GM23338 (cell line): ENCODE measurements at regions not wholly inside any gene's neighbourhood (a gene's known extent, or its start where the extent isn't known, plus 50 kb on each side); places are given as distances from the start of the nearest gene placed in this dataset.

ENCODE experiments used
- ATAC-seq: fragments of 200-7000 bp; cut with Tn5 transposase; 3 replicates; pipeline ENCODE4 v1.9.1; 2020
- DNase-seq: peaks from one replicate; pipeline ENCODE4 v3.0.0-alpha.2; 2015; ENCODE audit warnings: low spot score
- H2AFZ ChIP-seq: fragments of 200-600 bp; sonication (generic); 2 replicates; pipeline ENCODE4 v1.8.0; 2016; ENCODE audit warnings: antibody characterized with exemption, mild to moderate bottlenecking, moderate library complexity
- H3F3A ChIP-seq: fragments of 200-600 bp; sonication (generic); replicated peaks from 2 replicates; pipeline ENCODE4 v1.8.0; 2017; ENCODE audit warnings: antibody characterized with exemption, mixed run types, low read depth
- H3K27ac ChIP-seq: fragments of 200-600 bp; sonication (generic); 2 replicates; pipeline ENCODE4 v1.6.1; 2016; ENCODE audit warnings: low read depth
- H3K27me3 ChIP-seq: fragments of 200-600 bp; sonication (generic); 2 replicates; pipeline ENCODE4 v1.8.0; 2016; ENCODE audit warnings: mild to moderate bottlenecking, mixed run types, moderate library complexity; ENCODE audit not compliant: insufficient read depth
- H3K36me3 ChIP-seq: fragments of 200-600 bp; sonication (generic); 2 replicates; pipeline ENCODE4 v1.8.0; 2016; ENCODE audit warnings: mild to moderate bottlenecking; ENCODE audit not compliant: insufficient read depth
- H3K4me1 ChIP-seq: fragments of 200-600 bp; sonication (generic); 2 replicates; pipeline ENCODE4 v1.8.0; 2016; ENCODE audit warnings: mild to moderate bottlenecking, moderate library complexity; ENCODE audit not compliant: insufficient read depth
- H3K4me2 ChIP-seq: fragments of 200-600 bp; sonication (generic); 2 replicates; pipeline ENCODE4 v1.7.1; 2017; ENCODE audit warnings: mixed run types
- H3K4me3 ChIP-seq: fragments of 200-600 bp; sonication (generic); 2 replicates; pipeline ENCODE4 v1.6.1; 2016; ENCODE audit warnings: mixed run types
- H3K79me2 ChIP-seq: fragments of 200-600 bp; sonication (generic); replicated peaks from 2 replicates; pipeline ENCODE4 v1.8.0; 2017; ENCODE audit warnings: mild to moderate bottlenecking; ENCODE audit not compliant: insufficient read depth
- H3K9me2 ChIP-seq: fragments of 200-600 bp; sonication (generic); 2 replicates; pipeline ENCODE4 v1.8.0; 2017; ENCODE audit not compliant: insufficient read depth
- H4K20me1 ChIP-seq: fragments of 200-600 bp; sonication (generic); replicated peaks from 2 replicates; pipeline ENCODE4 v1.8.0; 2017; ENCODE audit warnings: mild to moderate bottlenecking; ENCODE audit not compliant: insufficient read depth
- H3K27ac Mint-ChIP-seq: 2 replicates; pipeline ENCODE4 v1.8.0; 2020; ENCODE audit warnings: inconsistent platforms, mild to moderate bottlenecking, moderate library complexity, mixed read lengths
- H3K27me3 Mint-ChIP-seq: 3 replicates; pipeline ENCODE4 v1.8.0; 2022; ENCODE audit warnings: low read depth, mild to moderate bottlenecking, moderate library complexity, mixed read lengths, inconsistent platforms; ENCODE audit not compliant: insufficient read depth, poor library complexity
- H3K36me3 Mint-ChIP-seq: 3 replicates; pipeline ENCODE4 v1.8.0; 2021; ENCODE audit warnings: low read depth, mild to moderate bottlenecking, inconsistent platforms, moderate library complexity, mixed read lengths
- H3K4me1 Mint-ChIP-seq: 3 replicates; pipeline ENCODE4 v1.8.0; 2020; ENCODE audit warnings: mild to moderate bottlenecking, inconsistent platforms, mixed read lengths
- H3K4me3 Mint-ChIP-seq: 3 replicates; pipeline ENCODE4 v1.8.0; 2021; ENCODE audit warnings: moderate library complexity, mild to moderate bottlenecking, inconsistent platforms, mixed read lengths
- H3K9me3 Mint-ChIP-seq: 3 replicates; pipeline ENCODE4 v1.8.0; 2020; ENCODE audit warnings: moderate library complexity, mild to moderate bottlenecking, inconsistent platforms, mixed read lengths
- EZH2 ChIP-seq: fragments of 200-600 bp; sonication (generic); IDR thresholded peaks from one replicate; pipeline ENCODE4 v1.8.0; 2017; ENCODE audit warnings: antibody characterized with exemption, mild to moderate bottlenecking, low read depth; ENCODE audit not compliant: unreplicated experiment
- EZH2phosphoT487 ChIP-seq: fragments of 200-600 bp; sonication (generic); IDR thresholded peaks from one replicate; pipeline ENCODE4 v1.8.1; 2018; ENCODE audit warnings: antibody characterized with exemption; ENCODE audit not compliant: unreplicated experiment
- POLR2AphosphoS5 ChIP-seq: IDR thresholded peaks from 2 replicates; pipeline ENCODE4 v1.6.1; 2016; ENCODE audit warnings: antibody characterized with exemption, low read depth
- ZNF114 ChIP-seq: fragments of 250-450 bp; sonication (Bioruptor Pico); IDR thresholded peaks from 2 replicates; pipeline ENCODE4 v1.5.0; 2020; ENCODE audit warnings: mild to moderate bottlenecking, moderate library complexity
- ZNF331 ChIP-seq: fragments of 250-450 bp; sonication (Bioruptor Pico); IDR thresholded peaks from 2 replicates; pipeline ENCODE4 v1.5.0; 2020; ENCODE audit warnings: low read depth, mild to moderate bottlenecking, moderate library complexity
- TF ChIP-seq, protein P1 (sequence below): IDR thresholded peaks from 2 replicates; pipeline ENCODE4 v1.6.1; 2016; ENCODE audit warnings: antibody characterized with exemption
- TF ChIP-seq, protein P2 (sequence below): IDR thresholded peaks from one replicate; pipeline ENCODE4 v1.6.1; 2018; ENCODE audit warnings: antibody characterized with exemption; ENCODE audit not compliant: unreplicated experiment

DNA sequence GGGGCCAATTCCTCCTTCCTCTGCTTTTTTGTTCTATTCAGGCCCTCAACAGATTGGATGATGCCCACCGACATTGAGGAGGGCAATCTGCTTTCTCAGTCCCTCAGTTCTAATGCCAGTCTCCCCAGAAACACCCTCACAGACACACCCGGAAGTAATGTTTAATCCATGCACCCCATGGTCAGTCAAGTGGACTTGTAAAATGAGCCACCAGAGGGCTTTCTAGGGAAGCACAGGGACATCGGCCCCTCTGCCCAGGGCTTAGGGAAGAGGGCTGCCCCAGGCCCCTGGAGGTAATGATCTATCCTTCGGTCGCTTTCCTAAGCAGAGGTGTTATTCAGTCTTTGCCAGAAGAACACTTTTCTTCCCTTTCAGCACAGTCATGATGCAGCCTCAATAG, 107.4 kb downstream of the PDCL3 start:
- no peaks in the 10 kb centered on the region for H3K9me2 ChIP-seq
- no peaks in the 10 kb centered on the region for H3K27me3 ChIP-seq
- no peaks in the 10 kb centered on the region for H4K20me1 ChIP-seq
- Mint-ChIP-seq H3K4me3 (no peak overlapping the region), H3K4me1 (no peaks in the 10 kb centered on the region), H3K27ac (no peak overlapping the region), H3K27me3 (peaks cover 2% of the 10 kb centered on the region), H3K36me3 (no peaks in the 10 kb centered on the region), H3K9me3 (no peaks in the 10 kb centered on the region)
- no peaks in the 10 kb centered on the region for H3K79me2 ChIP-seq
- no peak overlapping the region for H3K27ac ChIP-seq
- no peaks in the 10 kb centered on the region for H3K36me3 ChIP-seq
- no peak overlapping the region for H3K4me3 ChIP-seq
- no peak for ATAC-seq
- no peaks in the 10 kb centered on the region for H3K4me1 ChIP-seq
- TF ChIP-seq ZNF114 (no peak), ZNF331 (no peak), POLR2AphosphoS5 (no peak), EZH2 (no peak)
- TF ChIP-seq, protein P1, sequence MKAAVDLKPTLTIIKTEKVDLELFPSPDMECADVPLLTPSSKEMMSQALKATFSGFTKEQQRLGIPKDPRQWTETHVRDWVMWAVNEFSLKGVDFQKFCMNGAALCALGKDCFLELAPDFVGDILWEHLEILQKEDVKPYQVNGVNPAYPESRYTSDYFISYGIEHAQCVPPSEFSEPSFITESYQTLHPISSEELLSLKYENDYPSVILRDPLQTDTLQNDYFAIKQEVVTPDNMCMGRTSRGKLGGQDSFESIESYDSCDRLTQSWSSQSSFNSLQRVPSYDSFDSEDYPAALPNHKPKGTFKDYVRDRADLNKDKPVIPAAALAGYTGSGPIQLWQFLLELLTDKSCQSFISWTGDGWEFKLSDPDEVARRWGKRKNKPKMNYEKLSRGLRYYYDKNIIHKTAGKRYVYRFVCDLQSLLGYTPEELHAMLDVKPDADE, result no peak
- no peak overlapping the region for H2AFZ ChIP-seq
- DNase-seq, result no peak
- H3K4me2 ChIP-seq, result no peak overlapping the region
- H3F3A ChIP-seq, result no peaks in the 10 kb centered on the region

DNA sequence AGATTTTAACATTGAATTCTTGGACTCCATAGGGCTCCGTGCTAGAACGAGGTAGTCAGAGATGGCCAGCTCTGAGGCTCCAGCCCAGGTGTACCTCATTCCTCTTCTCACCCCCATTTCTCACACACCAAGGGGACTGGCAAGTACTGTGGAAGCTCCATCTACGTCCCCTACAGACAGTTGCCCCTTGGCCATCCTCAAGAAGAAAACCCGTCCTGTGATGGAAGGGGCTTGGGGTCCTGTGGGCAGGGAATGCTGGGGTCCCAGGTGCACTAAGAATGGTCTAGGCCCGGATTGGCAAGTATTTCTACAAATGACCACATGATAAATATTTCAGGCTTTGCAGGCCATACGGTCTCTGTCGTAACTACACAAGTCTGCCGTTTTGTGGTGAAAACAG, 110.3 kb downstream of the PDCL3 start:
- H4K20me1 ChIP-seq, result no peaks in the 10 kb centered on the region
- Mint-ChIP-seq H3K27ac (no peak overlapping the region), H3K36me3 (no peaks in the 10 kb centered on the region), H3K9me3 (no peaks in the 10 kb centered on the region), H3K4me3 (no peak overlapping the region), H3K27me3 (peaks cover 2% of the 10 kb centered on the region), H3K4me1 (no peaks in the 10 kb centered on the region)
- no peak overlapping the region for H3K4me2 ChIP-seq
- H3F3A ChIP-seq, result no peaks in the 10 kb centered on the region
- DNase-seq, result no peak
- no peak overlapping the region for H3K4me3 ChIP-seq
- H3K4me1 ChIP-seq, result no peaks in the 10 kb centered on the region
- no peaks in the 10 kb centered on the region for H3K9me2 ChIP-seq
- ATAC-seq, result no peak
- H2AFZ ChIP-seq, result no peak overlapping the region
- H3K27me3 ChIP-seq, result no peaks in the 10 kb centered on the region
- H3K27ac ChIP-seq, result no peak overlapping the region
- no peaks in the 10 kb centered on the region for H3K36me3 ChIP-seq
- no peaks in the 10 kb centered on the region for H3K79me2 ChIP-seq
- no peak for TF ChIP-seq EZH2phosphoT487
- TF ChIP-seq, protein P2, sequence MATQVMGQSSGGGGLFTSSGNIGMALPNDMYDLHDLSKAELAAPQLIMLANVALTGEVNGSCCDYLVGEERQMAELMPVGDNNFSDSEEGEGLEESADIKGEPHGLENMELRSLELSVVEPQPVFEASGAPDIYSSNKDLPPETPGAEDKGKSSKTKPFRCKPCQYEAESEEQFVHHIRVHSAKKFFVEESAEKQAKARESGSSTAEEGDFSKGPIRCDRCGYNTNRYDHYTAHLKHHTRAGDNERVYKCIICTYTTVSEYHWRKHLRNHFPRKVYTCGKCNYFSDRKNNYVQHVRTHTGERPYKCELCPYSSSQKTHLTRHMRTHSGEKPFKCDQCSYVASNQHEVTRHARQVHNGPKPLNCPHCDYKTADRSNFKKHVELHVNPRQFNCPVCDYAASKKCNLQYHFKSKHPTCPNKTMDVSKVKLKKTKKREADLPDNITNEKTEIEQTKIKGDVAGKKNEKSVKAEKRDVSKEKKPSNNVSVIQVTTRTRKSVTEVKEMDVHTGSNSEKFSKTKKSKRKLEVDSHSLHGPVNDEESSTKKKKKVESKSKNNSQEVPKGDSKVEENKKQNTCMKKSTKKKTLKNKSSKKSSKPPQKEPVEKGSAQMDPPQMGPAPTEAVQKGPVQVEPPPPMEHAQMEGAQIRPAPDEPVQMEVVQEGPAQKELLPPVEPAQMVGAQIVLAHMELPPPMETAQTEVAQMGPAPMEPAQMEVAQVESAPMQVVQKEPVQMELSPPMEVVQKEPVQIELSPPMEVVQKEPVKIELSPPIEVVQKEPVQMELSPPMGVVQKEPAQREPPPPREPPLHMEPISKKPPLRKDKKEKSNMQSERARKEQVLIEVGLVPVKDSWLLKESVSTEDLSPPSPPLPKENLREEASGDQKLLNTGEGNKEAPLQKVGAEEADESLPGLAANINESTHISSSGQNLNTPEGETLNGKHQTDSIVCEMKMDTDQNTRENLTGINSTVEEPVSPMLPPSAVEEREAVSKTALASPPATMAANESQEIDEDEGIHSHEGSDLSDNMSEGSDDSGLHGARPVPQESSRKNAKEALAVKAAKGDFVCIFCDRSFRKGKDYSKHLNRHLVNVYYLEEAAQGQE, result no peak
